ENCODE measurements at regions not wholly inside any gene's neighbourhood (a gene's known extent, or its start where the extent isn't known, plus 50 kb on each side); places are given as distances from the start of the nearest gene placed in this dataset.

- Histone ChIP-seq H3K4me3 (ENCODE audit: insufficient read depth, low read depth, low read length) (no peak overlapping the region), H3K9ac (ENCODE audit: low read depth, low read length) (no peak overlapping the region), H3K27me3 (ENCODE audit: control insufficient read depth, insufficient read depth, low read length) (no peaks in the 10 kb centered on the region), H2AFZ (replicated peaks; ENCODE audit: low read length, poor library complexity) (no peak overlapping the region), H3K79me1 (ENCODE audit: low read depth in 1 of 2, low read length in 2 of 2) (no peaks in the 10 kb centered on the region), H3K9me3 (ENCODE audit: control insufficient read depth, insufficient read depth, low read length) (no peaks in the 10 kb centered on the region), H3K23ac (ENCODE audit: low read depth, low read length) (no peak overlapping the region), H2BK120ac (ENCODE audit: low read depth, low read length) (no peak overlapping the region), H3K27ac (ENCODE audit: insufficient read depth, low read length) (no peak overlapping the region), H3K4ac (ENCODE audit: low read depth, low read length) (no peak overlapping the region), H3K9me1 (ENCODE audit: insufficient read depth, low read length) (no peaks in the 10 kb centered on the region), H3K36me3 (ENCODE audit: control insufficient read depth, insufficient read depth, low read length) (no peaks in the 10 kb centered on the region), H2BK5ac (ENCODE audit: low read depth, low read length, poor library complexity, severe bottlenecking) (no peak overlapping the region), H2AK9ac (replicated peaks; ENCODE audit: low read depth, low read length, poor library complexity) (no peak overlapping the region), H2BK15ac (ENCODE audit: low read depth, low read length) (no peak overlapping the region), H3K56ac (ENCODE audit: extremely low read depth, insufficient read depth, low read length) (no peak overlapping the region), H3K18ac (ENCODE audit: low read depth, low read length) (no peak overlapping the region), H4K8ac (ENCODE audit: low read depth in 2 of 2, low read length in 2 of 2) (no peak overlapping the region), H2BK20ac (ENCODE audit: low read depth, low read length) (no peak overlapping the region), H3K4me1 (ENCODE audit: control insufficient read depth, insufficient read depth, low read length) (no peaks in the 10 kb centered on the region), H3K4me2 (ENCODE audit: low read depth, low read length) (no peak overlapping the region), H4K91ac (ENCODE audit: insufficient read depth, low read depth, low read length) (no peak overlapping the region), H4K20me1 (ENCODE audit: insufficient read depth, low read length) (no peaks in the 10 kb centered on the region), H4K5ac (ENCODE audit: low read depth, low read length) (no peak overlapping the region), H2AK5ac (ENCODE audit: low read depth, low read length) (no peak overlapping the region), H3K14ac (replicated peaks; ENCODE audit: low read depth, low read length) (no peak overlapping the region)
- DNase-seq (no peak), ATAC-seq (ENCODE audit: low read depth) (no peak)
- no CpG with 5 or more reads among the region's 3 CpGs for WGBS, 2 experiments (ENCODE audit: extremely low coverage in 2 of 2, insufficient read length in 1 of 2)
- ChIA-PET POLR2A (ENCODE audit: unreplicated experiment) (no interaction called here), CTCF (no interaction called here)
- in situ Hi-C loops (cut with MboI; ENCODE audit: low sequenced_read_pairs) (no loop called here), intact Hi-C loops (cut with micrococcal nuclease) (no loop called here), dilution Hi-C loops (cut with HindIII; ENCODE audit: low sequenced_read_pairs, unreplicated experiment) (no loop called here)
- no peak for TF ChIP-seq MAFK (IDR thresholded peaks at IDR 0.05; ENCODE audit: low read depth, low read length)
- no peak for TF ChIP-seq BHLHE40 (IDR thresholded peaks at IDR 0.05; ENCODE audit: low read depth, low read length)
- TF ChIP-seq, protein P1, sequence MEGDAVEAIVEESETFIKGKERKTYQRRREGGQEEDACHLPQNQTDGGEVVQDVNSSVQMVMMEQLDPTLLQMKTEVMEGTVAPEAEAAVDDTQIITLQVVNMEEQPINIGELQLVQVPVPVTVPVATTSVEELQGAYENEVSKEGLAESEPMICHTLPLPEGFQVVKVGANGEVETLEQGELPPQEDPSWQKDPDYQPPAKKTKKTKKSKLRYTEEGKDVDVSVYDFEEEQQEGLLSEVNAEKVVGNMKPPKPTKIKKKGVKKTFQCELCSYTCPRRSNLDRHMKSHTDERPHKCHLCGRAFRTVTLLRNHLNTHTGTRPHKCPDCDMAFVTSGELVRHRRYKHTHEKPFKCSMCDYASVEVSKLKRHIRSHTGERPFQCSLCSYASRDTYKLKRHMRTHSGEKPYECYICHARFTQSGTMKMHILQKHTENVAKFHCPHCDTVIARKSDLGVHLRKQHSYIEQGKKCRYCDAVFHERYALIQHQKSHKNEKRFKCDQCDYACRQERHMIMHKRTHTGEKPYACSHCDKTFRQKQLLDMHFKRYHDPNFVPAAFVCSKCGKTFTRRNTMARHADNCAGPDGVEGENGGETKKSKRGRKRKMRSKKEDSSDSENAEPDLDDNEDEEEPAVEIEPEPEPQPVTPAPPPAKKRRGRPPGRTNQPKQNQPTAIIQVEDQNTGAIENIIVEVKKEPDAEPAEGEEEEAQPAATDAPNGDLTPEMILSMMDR (conservative IDR thresholded peaks at IDR 0.05; ENCODE audit: low read depth, low read length) = no peak
- no peak for TF ChIP-seq MXI1 (IDR thresholded peaks at IDR 0.05; ENCODE audit: borderline replicate concordance, low read depth, low read length)
- TF ChIP-seq SMC3 (IDR thresholded peaks at IDR 0.05; ENCODE audit: low read depth, low read length) = no peak
- TF ChIP-seq RCOR1 (IDR thresholded peaks at IDR 0.05; ENCODE audit: insufficient replicate concordance, low read length) = no peak
- no peak for TF ChIP-seq MAZ (IDR thresholded peaks at IDR 0.05; ENCODE audit: borderline replicate concordance, low read depth, low read length)
- TF ChIP-seq POLR2A (IDR thresholded peaks at IDR 0.05; ENCODE audit: low read depth, low read length) = no peak
- TF ChIP-seq, protein P2, sequence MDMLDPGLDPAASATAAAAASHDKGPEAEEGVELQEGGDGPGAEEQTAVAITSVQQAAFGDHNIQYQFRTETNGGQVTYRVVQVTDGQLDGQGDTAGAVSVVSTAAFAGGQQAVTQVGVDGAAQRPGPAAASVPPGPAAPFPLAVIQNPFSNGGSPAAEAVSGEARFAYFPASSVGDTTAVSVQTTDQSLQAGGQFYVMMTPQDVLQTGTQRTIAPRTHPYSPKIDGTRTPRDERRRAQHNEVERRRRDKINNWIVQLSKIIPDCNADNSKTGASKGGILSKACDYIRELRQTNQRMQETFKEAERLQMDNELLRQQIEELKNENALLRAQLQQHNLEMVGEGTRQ (IDR thresholded peaks at IDR 0.05; ENCODE audit: low read depth, low read length) = no peak
- TF ChIP-seq RFX5 (IDR thresholded peaks at IDR 0.05; ENCODE audit: low read depth, low read length) = no peak
- TF ChIP-seq RAD21 (IDR thresholded peaks at IDR 0.05; ENCODE audit: low read length) = no peak
- no peak for TF ChIP-seq FOS (IDR thresholded peaks at IDR 0.05; ENCODE audit: low read depth, low read length)
- no peak for TF ChIP-seq ELK1 (IDR thresholded peaks at IDR 0.05; ENCODE audit: borderline replicate concordance, low read depth, low read length)
- TF ChIP-seq CEBPB (IDR thresholded peaks at IDR 0.05; ENCODE audit: low read depth, low read length) = no peak
- TF ChIP-seq CHD1 (IDR thresholded peaks at IDR 0.05; ENCODE audit: low read depth, low read length) = no peak
- no peak for TF ChIP-seq NFE2L2 (IDR thresholded peaks at IDR 0.05; ENCODE audit: low read depth, low read length)
- no TSS peak for BruUV-seq (replicated peaks)
Observed at GRCh38 chr2:154960802-154961583, 262.5 kb downstream of the KCNJ3 start.

Data from IMR-90 (cell line).